ENCODE measurements at regions not wholly inside any gene's neighbourhood (a gene's known extent, or its start where the extent isn't known, plus 50 kb on each side); places are given as distances from the start of the nearest gene placed in this dataset.

- no peak for TF ChIP-seq REST (IDR thresholded peaks at IDR 0.05; ENCODE audit: low read depth)
- no peak for TF ChIP-seq USF1 (IDR thresholded peaks at IDR 0.05)
- TF ChIP-seq YY1 (IDR thresholded peaks at IDR 0.05; ENCODE audit: low read depth), result no peak
- no peak for TF ChIP-seq NFIC (IDR thresholded peaks at IDR 0.05)
- TF ChIP-seq EP300 (IDR thresholded peaks at IDR 0.05; ENCODE audit: borderline replicate concordance), result no peak
Observed at GRCh38 chr7:12909483-12909882, 222.1 kb downstream of the ARL4A start.
